MCF 10A (cell line): ENCODE measurements at regions not wholly inside any gene's neighbourhood (a gene's known extent, or its start where the extent isn't known, plus 50 kb on each side); places are given as distances from the start of the nearest gene placed in this dataset.

Experiments
- BruUV-seq: library from RNA; stranded (reverse); fragments of 400-500 nt; replicated peaks from 2 replicates; lab custom pipeline; 2021; lab: Mats Ljungman, UMichigan
- CTCF ChIA-PET: fragments of 300-600 bp; sonication (Branson Sonifier 250); formaldehyde crosslinking; extraction: SDS; loops from one replicate; lab custom pipeline; 2021; ENCODE audit warnings: antibody characterized with exemption, inconsistent platforms; lab: Yijun Ruan, JAX
- POLR2A ChIA-PET: fragments of 300-600, 350-650 bp; sonication (Branson Sonifier 250); formaldehyde crosslinking; extraction: SDS; loops from one replicate; lab custom pipeline; 2020; ENCODE audit warnings: antibody characterized with exemption, inconsistent platforms; lab: Yijun Ruan, JAX
- DNase-seq: peaks from one replicate; pipeline ENCODE4 v3.0.0-alpha.2; 2018; ENCODE audit not compliant: unreplicated experiment
- H3K27ac Mint-ChIP-seq: one replicate; pipeline ENCODE4 v1.8.0; 2022; ENCODE audit warnings: mild to moderate bottlenecking, low read depth, mixed read lengths; ENCODE audit not compliant: unreplicated experiment
- H3K27me3 Mint-ChIP-seq: one replicate; pipeline ENCODE4 v1.8.0; 2022; ENCODE audit warnings: mixed read lengths; ENCODE audit not compliant: insufficient read depth, unreplicated experiment
- H3K36me3 Mint-ChIP-seq: one replicate; pipeline ENCODE4 v1.8.0; 2022; ENCODE audit warnings: mild to moderate bottlenecking, moderate library complexity, mixed read lengths; ENCODE audit not compliant: insufficient read depth, unreplicated experiment
- H3K4me1 Mint-ChIP-seq: one replicate; pipeline ENCODE4 v1.8.0; 2022; ENCODE audit warnings: mixed read lengths; ENCODE audit not compliant: insufficient read depth, unreplicated experiment
- H3K4me3 Mint-ChIP-seq: one replicate; pipeline ENCODE4 v1.8.0; 2022; ENCODE audit warnings: mild to moderate bottlenecking, moderate library complexity, mixed read lengths; ENCODE audit not compliant: unreplicated experiment
- H3K9me3 Mint-ChIP-seq: one replicate; pipeline ENCODE4 v1.8.0; 2022; ENCODE audit warnings: mixed read lengths; ENCODE audit not compliant: unreplicated experiment
- intact Hi-C: fragments of 100-400 bp; cut with micrococcal nuclease; formaldehyde crosslinking; loops from 2 replicates; pipeline ENCODE4 v1.14.1; 2022
- TF ChIP-seq, protein P1 (sequence below): fragments of 200-600 bp; IDR thresholded peaks from one replicate; pipeline ENCODE4 v1.8.0; 2022; ENCODE audit warnings: antibody characterized with exemption, mild to moderate bottlenecking; ENCODE audit not compliant: unreplicated experiment

DNA sequence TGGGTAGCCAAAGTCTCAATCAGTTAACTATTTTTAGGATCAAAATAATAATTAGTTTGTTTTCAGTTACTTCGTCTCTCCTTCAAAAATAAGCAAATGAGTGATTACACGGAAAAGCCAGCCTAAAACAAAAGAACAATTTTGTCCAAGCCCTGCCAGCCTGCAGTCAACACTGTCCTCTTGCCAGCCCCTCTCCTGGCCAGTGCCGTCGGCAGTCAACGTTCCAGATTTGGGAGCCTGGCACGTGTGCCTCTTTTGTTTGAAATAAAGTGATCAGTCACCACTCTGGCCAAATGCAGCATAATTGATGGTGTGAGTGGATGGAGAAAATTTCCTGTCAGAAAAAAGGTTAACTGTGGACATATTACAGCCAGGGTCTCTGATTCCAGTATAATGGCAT, 260.6 kb upstream of the SKOR2 start:
- ChIA-PET POLR2A (no interaction called here), CTCF (no interaction called here)
- Mint-ChIP-seq H3K27ac (no peak overlapping the region), H3K4me3 (no peak overlapping the region), H3K27me3 (no peaks in the 10 kb centered on the region), H3K36me3 (no peaks in the 10 kb centered on the region), H3K9me3 (no peaks in the 10 kb centered on the region), H3K4me1 (no peaks in the 10 kb centered on the region)
- TF ChIP-seq, protein P1, sequence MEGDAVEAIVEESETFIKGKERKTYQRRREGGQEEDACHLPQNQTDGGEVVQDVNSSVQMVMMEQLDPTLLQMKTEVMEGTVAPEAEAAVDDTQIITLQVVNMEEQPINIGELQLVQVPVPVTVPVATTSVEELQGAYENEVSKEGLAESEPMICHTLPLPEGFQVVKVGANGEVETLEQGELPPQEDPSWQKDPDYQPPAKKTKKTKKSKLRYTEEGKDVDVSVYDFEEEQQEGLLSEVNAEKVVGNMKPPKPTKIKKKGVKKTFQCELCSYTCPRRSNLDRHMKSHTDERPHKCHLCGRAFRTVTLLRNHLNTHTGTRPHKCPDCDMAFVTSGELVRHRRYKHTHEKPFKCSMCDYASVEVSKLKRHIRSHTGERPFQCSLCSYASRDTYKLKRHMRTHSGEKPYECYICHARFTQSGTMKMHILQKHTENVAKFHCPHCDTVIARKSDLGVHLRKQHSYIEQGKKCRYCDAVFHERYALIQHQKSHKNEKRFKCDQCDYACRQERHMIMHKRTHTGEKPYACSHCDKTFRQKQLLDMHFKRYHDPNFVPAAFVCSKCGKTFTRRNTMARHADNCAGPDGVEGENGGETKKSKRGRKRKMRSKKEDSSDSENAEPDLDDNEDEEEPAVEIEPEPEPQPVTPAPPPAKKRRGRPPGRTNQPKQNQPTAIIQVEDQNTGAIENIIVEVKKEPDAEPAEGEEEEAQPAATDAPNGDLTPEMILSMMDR: no peak
- no TSS peak for BruUV-seq
- DNase-seq: no peak
- intact Hi-C loops: no loop called here

DNA sequence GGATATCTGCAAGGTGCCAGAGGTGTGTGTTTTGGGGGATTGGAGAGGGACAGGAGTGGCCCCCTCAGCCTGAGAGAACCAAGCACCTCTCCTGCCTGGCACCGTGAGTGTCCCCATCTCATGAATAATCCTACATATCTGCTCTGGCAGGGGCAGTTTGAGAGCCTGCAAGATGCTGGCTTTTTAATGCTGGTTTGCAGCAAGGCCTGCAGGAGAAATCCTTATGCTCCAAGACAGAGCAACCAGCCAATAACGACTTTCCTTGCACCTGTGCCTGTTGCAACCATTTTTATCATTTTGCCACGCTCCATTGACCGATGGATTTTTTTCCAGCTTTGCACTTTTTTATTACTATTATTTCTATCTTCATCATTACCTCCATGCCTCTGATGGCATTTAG, 259.4 kb upstream of the SKOR2 start:
- CTCF ChIA-PET: interaction anchor here (0.7 kb wide), 1 partner anchor 43 kb away, joined by 4 read pairs; no protein-coding TSS in a partner anchor
- H3K4me1 Mint-ChIP-seq: no peaks in the 10 kb centered on the region
- H3K27ac Mint-ChIP-seq: no peak overlapping the region
- no peak overlapping the region for H3K4me3 Mint-ChIP-seq
- H3K27me3 Mint-ChIP-seq: no peaks in the 10 kb centered on the region
- H3K36me3 Mint-ChIP-seq: no peaks in the 10 kb centered on the region
- POLR2A ChIA-PET: no interaction called here
- DNase-seq: no peak
- TF ChIP-seq, protein P1: no peak
- no peaks in the 10 kb centered on the region for H3K9me3 Mint-ChIP-seq
- no TSS peak for BruUV-seq
- intact Hi-C loops: no loop called here

DNA sequence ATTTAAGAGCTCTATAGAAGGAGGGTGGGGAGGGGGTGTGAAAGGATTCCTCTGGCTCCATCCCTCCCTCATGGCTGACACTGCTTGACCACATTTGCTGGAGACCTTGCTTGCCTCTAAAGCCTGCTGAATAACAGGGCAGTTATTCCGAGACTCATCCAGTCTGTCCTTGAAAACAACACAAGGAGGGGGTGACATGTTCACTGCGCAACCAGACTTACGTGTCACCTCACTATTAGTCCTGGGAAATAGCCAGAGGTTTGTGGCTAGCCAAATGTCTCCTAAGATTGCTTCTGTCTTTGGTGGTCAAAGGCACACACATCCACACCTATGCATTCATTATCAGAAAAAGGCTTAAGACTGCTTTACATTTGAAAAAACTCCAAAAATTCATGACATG, 256.2 kb upstream of the SKOR2 start:
- intact Hi-C loops: no loop called here
- Mint-ChIP-seq H3K4me1 (no peaks in the 10 kb centered on the region), H3K9me3 (no peaks in the 10 kb centered on the region), H3K4me3 (no peak overlapping the region), H3K27ac (no peak overlapping the region), H3K27me3 (no peaks in the 10 kb centered on the region), H3K36me3 (no peaks in the 10 kb centered on the region)
- TF ChIP-seq, protein P1: no peak
- DNase-seq: no peak
- CTCF ChIA-PET: interaction anchor here (0.7 kb wide), 1 partner anchor 12 kb away, joined by 3 read pairs; no protein-coding TSS in a partner anchor
- POLR2A ChIA-PET: no interaction called here
- BruUV-seq: no TSS peak

DNA sequence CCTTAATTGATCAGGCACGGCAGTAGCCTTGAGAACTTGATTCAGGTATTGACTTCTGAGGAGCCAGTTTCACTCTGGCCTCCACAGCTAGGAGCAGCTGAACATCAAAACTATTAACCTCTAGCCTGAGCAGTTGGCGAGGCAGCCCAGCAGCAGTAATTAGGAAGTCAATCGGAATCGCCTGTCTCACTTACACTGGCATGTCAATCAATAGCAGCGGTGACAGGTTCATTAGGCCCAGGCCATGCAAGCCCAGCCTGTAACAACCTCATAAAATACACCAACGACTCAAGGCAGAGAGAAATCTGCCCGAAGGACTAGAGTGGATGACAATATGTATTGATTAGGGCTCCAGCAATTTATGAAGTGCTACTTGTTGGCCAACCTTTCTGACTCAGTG, 255.4 kb upstream of the SKOR2 start:
- Mint-ChIP-seq H3K27me3 (peaks cover 6% of the 10 kb centered on the region), H3K36me3 (no peaks in the 10 kb centered on the region), H3K27ac (no peak overlapping the region)

More for the DNA sequence above, 255.4 kb upstream of the SKOR2 start:
- H3K4me1 Mint-ChIP-seq: no peaks in the 10 kb centered on the region
- no peaks in the 10 kb centered on the region for H3K9me3 Mint-ChIP-seq
- ChIA-PET CTCF (no interaction called here), POLR2A (no interaction called here)
- intact Hi-C loops: no loop called here
- no peak overlapping the region for H3K4me3 Mint-ChIP-seq
- no TSS peak for BruUV-seq
- DNase-seq: no peak
- TF ChIP-seq, protein P1: no peak
